ENCODE measurements at regions not wholly inside any gene's neighbourhood (a gene's known extent, or its start where the extent isn't known, plus 50 kb on each side); places are given as distances from the start of the nearest gene placed in this dataset.

DNA sequence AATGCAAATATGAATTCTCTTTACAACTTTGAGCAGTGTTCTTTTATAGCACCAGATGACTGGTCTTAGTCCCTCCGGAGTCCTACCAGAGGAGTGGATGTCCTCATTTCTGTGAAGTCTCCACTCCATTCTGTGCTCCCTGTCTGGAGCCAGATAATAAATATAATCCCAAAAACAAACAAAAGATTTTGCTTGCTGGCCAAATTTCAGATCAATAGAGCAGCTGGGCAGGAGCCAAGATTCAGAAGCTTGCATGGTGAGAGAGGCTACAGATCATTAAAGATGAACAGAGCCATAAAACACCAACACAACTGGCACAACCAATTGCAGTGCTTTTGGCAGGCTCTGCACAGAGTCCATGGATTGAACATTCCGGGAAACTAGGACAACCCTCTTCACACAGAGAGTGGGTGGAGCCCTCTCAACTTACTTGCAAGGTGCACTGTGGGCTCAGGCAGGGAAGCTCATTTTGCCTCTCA is 231.5 kb upstream of the SNX7 start:
- 52 to 71% (median 62%) methylated on average over 2 of the region's 2 CpGs for WGBS, 4 donors
- TF ChIP-seq POLR2A (IDR thresholded peaks at IDR 0.05) = no peak
- TF ChIP-seq, protein P1, sequence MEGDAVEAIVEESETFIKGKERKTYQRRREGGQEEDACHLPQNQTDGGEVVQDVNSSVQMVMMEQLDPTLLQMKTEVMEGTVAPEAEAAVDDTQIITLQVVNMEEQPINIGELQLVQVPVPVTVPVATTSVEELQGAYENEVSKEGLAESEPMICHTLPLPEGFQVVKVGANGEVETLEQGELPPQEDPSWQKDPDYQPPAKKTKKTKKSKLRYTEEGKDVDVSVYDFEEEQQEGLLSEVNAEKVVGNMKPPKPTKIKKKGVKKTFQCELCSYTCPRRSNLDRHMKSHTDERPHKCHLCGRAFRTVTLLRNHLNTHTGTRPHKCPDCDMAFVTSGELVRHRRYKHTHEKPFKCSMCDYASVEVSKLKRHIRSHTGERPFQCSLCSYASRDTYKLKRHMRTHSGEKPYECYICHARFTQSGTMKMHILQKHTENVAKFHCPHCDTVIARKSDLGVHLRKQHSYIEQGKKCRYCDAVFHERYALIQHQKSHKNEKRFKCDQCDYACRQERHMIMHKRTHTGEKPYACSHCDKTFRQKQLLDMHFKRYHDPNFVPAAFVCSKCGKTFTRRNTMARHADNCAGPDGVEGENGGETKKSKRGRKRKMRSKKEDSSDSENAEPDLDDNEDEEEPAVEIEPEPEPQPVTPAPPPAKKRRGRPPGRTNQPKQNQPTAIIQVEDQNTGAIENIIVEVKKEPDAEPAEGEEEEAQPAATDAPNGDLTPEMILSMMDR (IDR thresholded peaks at IDR 0.05) = no peak
- no peak for DNase-seq
- Histone ChIP-seq H3K4me3 (no peak overlapping the region), H3K9me3 (replicated peaks in 1 of 3) (no peaks in the 10 kb centered on the region), H3K4me1 (replicated peaks in 1 of 2) (no peaks in the 10 kb centered on the region), H3K27me3 (no peaks in the 10 kb centered on the region), H3K27ac (no peak overlapping the region), H3K36me3 (replicated peaks in 1 of 2) (no peaks in the 10 kb centered on the region)
- intact Hi-C loops (cut with DNase I) = no loop called here

DNA sequence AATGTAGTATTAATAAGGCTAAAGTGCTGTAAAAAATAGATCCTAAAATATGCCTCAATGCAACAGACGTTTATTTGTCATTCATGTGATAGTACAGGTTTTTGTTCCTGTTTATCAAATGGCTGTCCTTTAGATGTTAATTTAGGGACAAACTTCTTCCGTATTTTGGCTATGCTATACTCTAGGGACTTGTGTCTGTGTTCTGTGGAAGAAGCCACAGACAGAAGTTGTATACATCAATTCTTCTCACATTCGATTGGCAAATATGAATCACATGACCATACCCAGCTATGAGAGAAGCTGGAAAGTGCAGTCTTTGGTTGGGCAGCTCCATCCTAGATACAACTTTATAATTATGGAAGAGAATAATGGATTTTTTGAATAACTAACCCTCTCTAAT is 232.7 kb upstream of the SNX7 start:
- Histone ChIP-seq H3K9me3 (replicated peaks in 1 of 3) (no peaks in the 10 kb centered on the region), H3K4me3 (no peak overlapping the region), H3K27me3 (no peaks in the 10 kb centered on the region), H3K27ac (no peak overlapping the region), H3K36me3 (replicated peaks in 1 of 2) (no peaks in the 10 kb centered on the region), H3K4me1 (replicated peaks in 1 of 2) (no peaks in the 10 kb centered on the region)
- no peak for DNase-seq
- TF ChIP-seq POLR2A (IDR thresholded peaks at IDR 0.05) = no peak
- TF ChIP-seq, protein P1 (IDR thresholded peaks at IDR 0.05) = no peak
- 67 to 75% (median 70%) methylated on average over 3 of the region's 3 CpGs for WGBS, 4 donors
- intact Hi-C loops (cut with DNase I) = no loop called here

DNA sequence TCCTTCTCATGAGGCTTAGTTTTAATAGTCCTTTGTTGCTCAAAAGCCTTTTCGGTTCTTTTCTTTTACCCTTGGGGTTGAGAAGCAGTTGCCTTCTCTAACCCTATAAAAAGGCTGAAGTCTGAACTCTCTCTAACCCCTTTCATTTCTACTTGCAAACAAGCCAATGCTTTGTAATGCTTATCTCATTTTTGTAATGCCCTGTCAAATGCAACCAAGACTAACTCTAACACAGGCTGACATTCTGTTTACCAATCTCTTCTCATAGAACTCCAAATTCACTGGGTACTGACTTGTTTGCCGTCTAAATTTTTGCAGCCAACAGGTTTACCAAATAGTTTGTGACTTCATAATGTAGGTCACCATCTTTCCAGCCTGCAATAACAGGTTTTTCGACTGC is 233.9 kb upstream of the SNX7 start:
- Histone ChIP-seq H3K9me3 (replicated peaks in 1 of 3) (no peaks in the 10 kb centered on the region), H3K27me3 (no peaks in the 10 kb centered on the region), H3K4me1 (replicated peaks in 1 of 2) (no peaks in the 10 kb centered on the region), H3K27ac (no peak overlapping the region), H3K4me3 (no peak overlapping the region), H3K36me3 (replicated peaks in 1 of 2) (no peaks in the 10 kb centered on the region)
- TF ChIP-seq POLR2A (IDR thresholded peaks at IDR 0.05) = no peak
- TF ChIP-seq, protein P1 (IDR thresholded peaks at IDR 0.05) = no peak
- DNase-seq = no peak
- WGBS, 4 donors = 48 to 77% (median 67%) methylated on average over 3 of the region's 3 CpGs
- intact Hi-C loops (cut with DNase I) = no loop called here

DNA sequence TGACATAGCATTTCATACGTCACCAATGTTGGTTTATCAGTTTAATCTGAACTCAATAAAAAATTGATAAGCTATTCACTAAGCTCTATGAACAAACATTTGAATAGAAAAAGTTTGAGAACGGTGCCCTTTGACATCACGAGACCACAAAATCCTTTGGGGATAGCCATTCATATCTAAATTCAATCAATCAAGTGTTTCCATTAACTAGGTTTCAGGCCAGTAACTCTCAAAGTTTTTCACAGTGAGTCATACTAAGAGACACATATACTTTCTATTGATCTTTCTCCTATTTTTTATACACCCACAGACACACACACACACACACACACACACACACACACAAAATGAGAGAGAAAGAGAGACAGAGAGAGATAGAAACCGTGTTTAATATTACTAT is 235.4 kb upstream of the SNX7 start:
- H3K4me3 ChIP-seq = no peak overlapping the region
- H3K9me3 ChIP-seq (replicated peaks in 1 of 3) = no peaks in the 10 kb centered on the region
- no peaks in the 10 kb centered on the region for H3K27me3 ChIP-seq
- no peak for DNase-seq
- H3K27ac ChIP-seq = no peak overlapping the region
- H3K4me1 ChIP-seq (replicated peaks in 1 of 2) = no peaks in the 10 kb centered on the region
- intact Hi-C loops (cut with DNase I) = no loop called here
- WGBS, 4 donors = 69 to 86% (median 77%) methylated on average over 4 of the region's 4 CpGs
- no peaks in the 10 kb centered on the region for H3K36me3 ChIP-seq (replicated peaks in 1 of 2)
- TF ChIP-seq POLR2A (IDR thresholded peaks at IDR 0.05) = no peak
- TF ChIP-seq, protein P1 (IDR thresholded peaks at IDR 0.05) = no peak

Measured in adrenal gland (tissue), 9 donors.